GM19324 (cell line): ENCODE measurements at regions not wholly inside any gene's neighbourhood (a gene's known extent, or its start where the extent isn't known, plus 50 kb on each side); places are given as distances from the start of the nearest gene placed in this dataset.

Experiments used
- ATAC-seq: cut with Tn5 transposase; IDR thresholded peaks from one replicate; pipeline ENCODE4 v1.9.1; 2021; ENCODE audit warnings: mild to moderate bottlenecking, moderate library complexity; ENCODE audit not compliant: unreplicated experiment, low FRiP score

- ATAC-seq: no peak
Observed at GRCh38 chr16:66267292-66268014, 99.0 kb upstream of the CDH5 start.

DNA sequence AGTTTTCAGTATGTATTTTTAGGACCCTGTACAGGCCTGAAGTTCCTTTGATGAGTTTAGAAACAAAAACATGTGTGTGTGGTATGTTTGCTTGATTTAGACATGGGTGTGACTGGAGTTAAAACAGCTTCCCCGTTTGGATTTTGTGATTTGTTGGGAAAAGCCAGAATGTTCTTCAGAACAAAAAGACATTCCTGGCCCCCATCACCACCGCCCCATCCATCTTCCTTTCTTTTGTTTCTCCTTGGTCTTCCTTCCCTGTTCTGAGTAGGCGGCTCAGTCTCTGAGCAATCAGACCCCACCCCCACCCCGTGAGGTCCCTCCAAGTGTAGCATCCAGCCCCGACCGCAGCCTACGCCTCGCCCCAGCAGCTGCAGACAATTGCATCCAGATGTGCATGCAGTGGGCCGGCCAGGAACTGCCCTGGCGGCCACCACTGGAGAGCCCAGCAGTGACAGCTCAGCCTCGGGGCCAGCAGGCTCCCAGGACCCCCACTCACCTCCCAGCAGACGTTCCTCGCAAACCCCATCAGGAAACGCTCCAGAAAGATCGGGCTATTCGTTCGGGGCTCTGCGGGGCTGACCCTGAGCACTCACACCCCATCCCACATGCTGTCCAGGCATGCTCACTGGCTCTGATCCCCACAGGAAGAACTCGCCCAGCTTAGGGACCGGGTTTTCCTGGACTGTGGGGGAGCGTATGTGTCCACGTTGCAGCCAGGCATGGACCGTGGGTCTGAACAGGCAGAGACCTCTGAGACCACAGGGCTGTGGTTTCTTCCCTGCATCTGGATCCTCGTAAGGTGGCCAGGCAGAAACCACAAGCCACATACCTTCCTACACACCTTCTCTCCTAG, 99.8 kb upstream of the CDH5 start:
- no peak for ATAC-seq

DNA sequence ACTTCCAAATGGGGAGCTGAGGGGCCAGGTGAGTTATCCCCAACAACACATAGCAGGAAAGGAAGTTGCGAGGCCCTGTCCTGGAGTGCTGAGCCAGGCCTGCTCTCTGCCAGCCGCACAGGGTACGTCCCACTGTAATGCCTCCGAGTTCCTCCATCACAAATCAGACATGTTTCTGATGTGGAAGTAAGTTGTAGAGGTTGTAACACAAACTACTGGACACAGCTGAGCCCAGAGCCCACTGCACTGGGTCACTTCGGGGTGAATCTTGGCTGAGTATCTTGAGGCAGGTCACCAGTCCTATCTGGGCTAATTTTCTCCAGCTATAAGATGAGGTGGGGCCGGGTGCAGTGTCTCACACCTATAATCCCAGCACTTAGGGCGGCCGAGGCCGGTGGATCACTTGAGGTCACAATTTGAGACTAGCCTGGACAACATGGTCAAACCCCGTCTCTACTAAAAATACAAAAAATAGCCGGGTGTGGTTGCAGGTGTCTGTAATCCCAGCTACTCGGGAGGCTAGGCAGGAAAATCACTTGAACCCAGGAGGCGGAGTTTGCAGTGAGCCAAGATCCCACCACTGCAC, 100.8 kb upstream of the CDH5 start:
- no peak for ATAC-seq

DNA sequence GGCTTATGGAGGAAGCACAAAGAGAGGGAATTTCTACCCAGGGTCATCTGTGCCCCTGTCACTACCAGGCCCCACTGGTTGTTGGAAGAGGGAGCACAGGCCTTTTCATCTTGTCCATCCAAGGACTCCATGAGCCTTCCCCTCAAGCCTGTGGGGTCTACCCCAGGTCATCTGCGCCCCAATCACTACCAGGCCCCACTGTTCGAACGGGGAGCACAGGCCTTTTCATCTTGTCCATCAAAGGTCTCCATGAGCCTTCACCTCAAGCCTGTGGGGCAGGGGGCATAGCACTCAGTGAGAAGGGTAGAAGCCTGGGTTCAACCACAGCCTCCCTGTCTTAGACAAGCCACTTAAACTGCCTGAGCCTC, 101.5 kb upstream of the CDH5 start:
- no peak for ATAC-seq

- ATAC-seq: no peak
Observed at GRCh38 chr16:66264311-66265047, 102.0 kb upstream of the CDH5 start.

DNA sequence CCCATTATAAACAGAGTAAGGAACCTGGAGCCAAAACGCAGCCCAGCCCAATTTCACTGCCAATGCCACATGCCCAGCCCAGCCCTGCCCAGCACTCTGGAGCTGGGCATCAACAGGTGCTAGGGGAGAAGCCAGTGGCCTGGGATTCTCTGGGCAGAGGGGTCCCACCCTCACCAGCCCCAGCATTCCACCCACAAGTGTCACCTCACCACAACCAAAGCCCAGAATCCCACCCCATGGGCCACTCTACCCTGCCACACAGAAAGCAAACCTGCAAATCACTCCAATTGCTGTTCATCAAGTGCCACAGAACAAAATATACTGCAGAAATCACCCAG, 102.5 kb upstream of the CDH5 start:
- ATAC-seq: no peak

DNA sequence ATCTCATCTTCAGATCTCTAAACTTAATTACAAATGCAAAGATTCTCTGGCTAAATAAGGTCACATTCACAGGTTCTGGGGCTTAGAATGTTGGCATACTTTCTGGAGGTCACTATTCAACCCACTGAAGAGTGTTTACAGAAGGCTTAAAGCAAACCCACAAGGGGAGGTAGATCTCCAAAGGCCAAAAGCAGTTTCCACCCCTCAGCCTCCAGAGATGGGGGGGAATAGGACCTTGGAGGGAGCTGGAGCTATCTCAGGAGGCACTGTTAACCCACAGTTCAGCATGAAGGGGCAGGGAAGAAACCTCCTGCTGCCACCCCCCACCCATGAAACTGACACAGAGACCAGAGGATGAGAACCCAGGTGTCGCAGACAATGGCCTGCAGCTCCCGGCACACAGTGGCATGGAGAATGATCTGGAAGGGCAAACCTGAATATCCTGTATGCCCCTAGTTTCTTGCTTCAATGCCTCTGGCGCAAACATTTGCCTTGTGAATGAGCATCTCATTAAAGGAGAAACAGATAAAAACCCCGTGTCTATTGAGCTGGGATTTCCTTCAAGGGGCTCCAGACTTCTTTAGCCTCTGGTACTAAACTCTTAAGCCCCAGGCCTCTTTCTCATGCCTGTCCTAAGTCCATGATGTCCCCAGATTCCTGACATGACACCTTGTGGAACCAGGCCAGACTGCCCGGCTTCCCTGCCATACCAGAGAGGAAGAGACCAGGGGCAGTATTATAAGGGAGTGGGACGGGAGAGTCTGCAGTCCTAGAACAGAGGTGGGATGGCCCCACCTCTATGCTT, 103.1 kb upstream of the CDH5 start:
- no peak for ATAC-seq

DNA sequence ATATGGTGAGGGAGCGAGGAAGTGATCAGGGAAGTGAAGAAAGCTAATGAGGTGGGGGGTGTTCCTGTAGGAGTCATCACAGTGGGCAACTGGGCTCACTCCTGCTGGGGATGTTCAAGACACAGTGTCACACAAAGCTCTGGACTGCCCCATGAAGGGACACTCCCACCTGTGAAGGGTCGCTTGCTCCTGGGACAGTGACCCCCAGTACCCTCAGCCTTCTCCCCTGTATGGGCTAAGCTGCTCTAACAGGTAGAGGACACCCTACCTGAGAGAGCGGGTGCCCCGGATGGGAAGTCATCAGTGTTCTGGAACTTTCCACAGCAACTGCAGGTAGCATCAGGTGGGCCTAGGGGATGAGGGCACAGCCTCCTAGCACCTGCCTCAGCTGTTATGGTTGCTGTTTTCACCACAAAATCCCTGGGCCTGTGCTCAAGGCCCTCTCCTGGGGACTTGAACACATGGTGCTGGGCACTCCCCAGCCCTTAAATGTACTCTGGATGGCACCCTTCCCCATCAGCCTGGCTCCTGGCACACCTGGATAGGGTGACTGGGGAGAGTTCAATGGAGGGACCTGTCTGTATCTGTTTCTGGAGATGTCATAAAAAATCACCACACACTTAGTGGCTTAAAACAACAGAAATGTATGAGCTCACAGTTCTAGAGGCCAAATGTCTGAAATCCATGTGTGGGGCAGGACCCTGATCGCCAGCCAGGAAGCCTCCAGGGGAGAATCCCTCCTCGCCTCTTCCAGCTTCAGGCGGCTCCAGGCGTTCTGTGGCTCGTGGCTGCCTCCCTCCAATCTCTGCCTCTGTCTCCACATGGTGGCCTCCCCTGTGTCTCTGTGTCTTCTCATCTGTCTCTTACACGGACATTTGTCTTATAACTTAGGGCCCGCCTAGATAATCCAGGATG, 104.0 kb upstream of the CDH5 start:
- ATAC-seq: no peak

- no peak for ATAC-seq
Observed at GRCh38 chr16:66261826-66262225, 104.7 kb upstream of the CDH5 start.

DNA sequence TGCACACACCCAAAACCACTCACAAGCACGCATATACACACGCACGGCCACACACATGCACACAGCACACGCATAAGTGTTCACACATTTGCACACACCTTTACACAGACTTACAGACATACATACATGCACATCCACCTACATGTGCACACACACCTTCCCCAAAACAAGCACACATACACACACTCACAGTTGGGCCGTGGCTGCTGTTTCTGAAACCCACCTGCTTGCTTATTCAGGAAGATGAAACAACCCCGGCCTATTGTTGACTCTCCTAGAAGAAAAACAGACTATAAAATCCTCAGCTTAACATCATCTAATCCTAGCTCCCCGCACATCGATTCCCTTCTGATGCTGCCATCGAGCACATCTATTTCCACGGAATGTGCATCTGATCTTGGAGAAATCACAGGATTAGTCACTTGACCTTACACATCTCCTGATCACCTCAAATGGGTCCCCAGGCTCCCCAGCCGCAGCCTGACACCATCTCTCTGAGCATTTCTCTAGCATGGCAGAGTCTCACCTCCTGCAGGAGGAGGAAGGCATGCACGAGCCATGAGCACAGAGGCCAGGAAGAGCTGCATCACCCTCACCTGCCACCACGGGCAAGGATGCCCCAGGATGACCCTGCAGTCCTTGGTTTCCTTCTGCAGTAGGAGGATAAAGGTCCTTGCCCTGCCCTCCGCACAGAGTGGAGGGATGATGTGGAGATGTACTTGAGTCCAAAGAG, 105.8 kb upstream of the CDH5 start:
- no peak for ATAC-seq

- no peak for ATAC-seq
Observed at GRCh38 chr16:66258916-66259845, 107.3 kb upstream of the CDH5 start.

DNA sequence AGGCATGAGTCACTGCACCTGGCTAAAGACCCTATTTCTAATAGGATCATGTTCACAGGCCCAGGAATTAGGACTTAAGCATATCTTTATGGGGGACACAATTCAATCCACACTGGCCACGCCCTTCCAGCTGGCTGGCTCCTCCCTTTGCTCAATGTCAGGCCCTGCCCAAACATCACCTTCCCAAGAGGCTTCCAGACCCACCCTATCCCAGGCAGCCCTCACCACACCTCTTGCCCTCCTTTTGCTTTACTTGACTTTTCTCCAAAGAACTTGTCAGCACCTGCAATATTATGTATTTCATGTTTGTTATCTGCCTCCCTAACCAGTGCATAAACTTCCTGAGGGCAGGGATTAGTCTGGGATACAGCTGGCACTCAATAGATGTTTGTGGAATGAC, 109.6 kb upstream of the CDH5 start:
- ATAC-seq: no peak

DNA sequence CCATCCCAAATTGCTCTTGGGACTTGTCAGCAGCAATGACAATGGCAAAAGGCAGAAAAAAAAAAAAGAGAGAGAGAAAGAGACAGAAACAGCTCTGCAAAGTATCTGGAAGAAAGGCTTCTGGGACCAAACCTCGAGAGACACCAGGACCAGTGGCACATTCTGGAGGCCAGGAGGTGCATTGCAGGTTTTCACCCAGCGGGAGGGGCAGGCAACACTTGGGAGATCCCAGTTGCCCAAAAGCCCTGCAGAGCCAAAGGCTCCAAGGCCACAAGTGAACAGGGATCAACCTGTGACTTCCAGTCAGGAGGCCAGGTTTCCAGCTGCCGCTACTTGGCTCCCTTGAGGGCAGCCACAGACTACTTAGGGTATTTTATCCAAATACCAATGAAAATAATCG, 110.8 kb upstream of the CDH5 start:
- no peak for ATAC-seq

GRCh38 chr16:66254751-66255150, 111.7 kb upstream of the CDH5 start:
- ATAC-seq: no peak

GRCh38 chr16:66254106-66254505, 112.4 kb upstream of the CDH5 start:
- no peak for ATAC-seq

GRCh38 chr16:66251476-66252160, 114.9 kb upstream of the CDH5 start:
- no peak for ATAC-seq
